ENCODE measurements at regions not wholly inside any gene's neighbourhood (a gene's known extent, or its start where the extent isn't known, plus 50 kb on each side); places are given as distances from the start of the nearest gene placed in this dataset.
A peak's percentile ranks its signal among the peaks of the same experiment; 100 is the strongest.

DNA sequence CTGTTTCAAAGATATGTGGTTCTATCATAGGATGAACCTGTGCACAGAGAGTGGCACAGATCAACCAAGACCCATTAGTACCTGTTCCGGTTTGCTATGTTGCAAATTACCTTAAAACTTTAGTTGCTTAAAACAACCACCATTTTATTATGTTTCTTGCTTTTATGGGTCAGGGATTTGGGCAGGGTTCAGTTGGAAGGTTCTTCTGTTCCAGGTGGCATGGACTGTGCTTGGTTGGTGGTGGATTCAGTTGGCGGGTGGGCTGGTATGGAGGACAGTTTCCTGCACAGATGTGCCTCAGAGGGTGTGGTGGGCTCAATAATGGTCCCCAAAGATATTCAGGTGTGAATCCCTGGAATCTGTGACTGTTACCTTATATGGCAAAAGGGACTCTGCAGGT is 166.3 kb downstream of the SLC35B3 start:
- Histone ChIP-seq H3K9ac (ENCODE audit: insufficient read depth in 1 of 2, low read length in 2 of 2) (no peak overlapping the region), H3K4me3 (no peak overlapping the region), H3K27me3 (ENCODE audit: control insufficient read depth in 3 of 3, insufficient read depth in 3 of 3, low read length in 2 of 3) (no peaks in the 10 kb centered on the region), H3K4me1 (ENCODE audit: control insufficient read depth in 5 of 5, insufficient read depth in 5 of 5, low read length in 5 of 5) (peaks cover 0 to 3% (median 0%) of the 10 kb centered on the region in 5 donors), H3K36me3 (ENCODE audit: control insufficient read depth in 4 of 4, insufficient read depth in 4 of 4, low read length in 4 of 4) (no peaks in the 10 kb centered on the region), H3K9me3 (ENCODE audit: control insufficient read depth in 4 of 4, insufficient read depth in 3 of 4, low read length in 3 of 4) (peaks cover 0 to 4% (median 3%) of the 10 kb centered on the region in 4 donors), H3K27ac (ENCODE audit: low read depth in 1 of 2, low read length in 1 of 2) (peak overlapping the region in 1 of 2 donors; percentile 38)
- 65 to 75% methylated on average over 2 of the region's 2 CpGs for WGBS, 2 donors
- no peak for DNase-seq
- ATAC-seq (ENCODE audit: insufficient read depth, low FRiP score): no peak
- TF ChIP-seq CTCF (IDR thresholded peaks at IDR 0.05; ENCODE audit: control extremely low read depth, extremely low read depth): no peak

DNA sequence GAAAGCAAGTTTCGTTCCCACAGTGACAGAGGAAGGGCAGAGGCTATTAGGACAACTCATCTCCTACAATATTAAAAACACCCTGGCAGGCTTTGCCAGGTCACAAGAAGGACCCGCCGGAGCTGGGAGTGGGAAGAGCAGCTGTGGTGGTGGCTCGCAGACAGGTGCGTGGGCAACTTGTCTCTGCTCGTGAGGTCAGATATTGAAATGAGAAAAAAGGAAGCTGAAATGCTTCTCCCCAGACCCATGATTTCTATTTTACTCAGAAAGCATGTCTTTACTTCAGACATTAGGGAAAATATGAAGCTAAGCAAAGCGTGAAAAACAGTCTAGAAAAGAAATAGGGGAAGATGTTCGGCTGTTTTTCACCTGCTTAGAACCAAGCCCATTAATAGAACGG is 166.3 kb upstream of the EEF1E1 start:
- no peak for ATAC-seq (ENCODE audit: insufficient read depth, low FRiP score)
- H3K4me1 ChIP-seq (ENCODE audit: control insufficient read depth in 5 of 5, insufficient read depth in 5 of 5, low read length in 5 of 5): peaks cover 0 to 3% (median 0%) of the 10 kb centered on the region in 5 donors
- DNase-seq: no peak
- 76 to 77% methylated on average over 9 of the region's 9 CpGs for WGBS, 2 donors
- H3K27ac ChIP-seq (ENCODE audit: low read depth in 1 of 2, low read length in 1 of 2): no peak overlapping the region
- no peak overlapping the region for H3K4me3 ChIP-seq
- no peaks in the 10 kb centered on the region for H3K27me3 ChIP-seq (ENCODE audit: control insufficient read depth in 3 of 3, insufficient read depth in 3 of 3, low read length in 2 of 3)
- H3K9me3 ChIP-seq (ENCODE audit: control insufficient read depth in 4 of 4, insufficient read depth in 3 of 4, low read length in 3 of 4): peaks cover 0 to 4% (median 3%) of the 10 kb centered on the region in 4 donors
- H3K36me3 ChIP-seq (ENCODE audit: control insufficient read depth in 4 of 4, insufficient read depth in 4 of 4, low read length in 4 of 4): no peaks in the 10 kb centered on the region
- no peak for TF ChIP-seq CTCF (IDR thresholded peaks at IDR 0.05; ENCODE audit: control extremely low read depth, extremely low read depth)
- H3K9ac ChIP-seq (ENCODE audit: insufficient read depth in 1 of 2, low read length in 2 of 2): no peak overlapping the region

DNA sequence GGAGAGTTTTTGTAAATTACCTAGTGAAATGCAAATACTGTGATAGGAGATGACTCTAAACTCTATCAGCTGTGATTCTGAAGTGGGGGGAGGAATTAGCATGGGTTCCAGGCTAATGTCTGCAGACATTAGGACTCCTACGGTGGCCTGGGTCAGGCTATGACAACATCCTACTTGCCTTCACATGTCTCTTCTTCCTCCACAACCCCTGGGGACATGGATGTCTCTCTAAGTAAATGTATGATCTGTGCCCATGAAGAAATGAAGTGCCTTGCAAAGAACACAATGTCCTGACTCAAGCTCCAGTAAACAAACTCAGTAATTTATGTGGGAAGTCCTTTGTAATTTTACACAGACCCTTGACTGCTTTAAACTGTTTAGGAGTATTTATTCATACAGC is 165.8 kb upstream of the EEF1E1 start:
- ATAC-seq (ENCODE audit: insufficient read depth, low FRiP score): no peak
- Histone ChIP-seq H3K36me3 (ENCODE audit: control insufficient read depth in 4 of 4, insufficient read depth in 4 of 4, low read length in 4 of 4) (no peaks in the 10 kb centered on the region), H3K4me1 (ENCODE audit: control insufficient read depth in 5 of 5, insufficient read depth in 5 of 5, low read length in 5 of 5) (peaks cover 0 to 3% (median 0%) of the 10 kb centered on the region in 5 donors), H3K9me3 (ENCODE audit: control insufficient read depth in 4 of 4, insufficient read depth in 3 of 4, low read length in 3 of 4) (peaks cover 0 to 4% (median 3%) of the 10 kb centered on the region in 4 donors), H3K9ac (ENCODE audit: insufficient read depth in 1 of 2, low read length in 2 of 2) (no peak overlapping the region), H3K27ac (ENCODE audit: low read depth in 1 of 2, low read length in 1 of 2) (no peak overlapping the region), H3K4me3 (no peak overlapping the region), H3K27me3 (ENCODE audit: control insufficient read depth in 3 of 3, insufficient read depth in 3 of 3, low read length in 2 of 3) (no peaks in the 10 kb centered on the region)
- WGBS, 2 donors: 59 to 78% methylated on average over 1 of the region's 1 CpG
- no peak for TF ChIP-seq CTCF (IDR thresholded peaks at IDR 0.05; ENCODE audit: control extremely low read depth, extremely low read depth)
- DNase-seq: peak in 2 of 3 donors; percentile 26 to 67

DNA sequence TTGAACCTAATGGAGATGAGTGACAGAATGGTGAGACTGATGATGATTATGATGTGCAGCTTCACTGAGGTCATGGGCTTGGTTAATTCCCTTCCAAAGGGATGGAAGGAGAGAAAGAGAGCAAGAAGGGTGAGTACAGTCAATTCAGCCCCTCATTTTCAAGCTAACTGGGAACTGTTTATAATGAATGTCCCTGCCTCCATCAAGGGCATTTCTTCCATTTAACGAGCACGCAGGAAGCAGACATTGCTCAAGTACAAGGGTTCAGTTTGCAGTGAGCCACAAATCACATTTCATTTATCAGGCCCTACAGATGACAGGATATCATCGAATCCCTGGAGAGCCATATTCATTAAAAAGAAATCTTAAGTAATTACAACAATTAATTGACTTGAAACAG is 158.3 kb upstream of the EEF1E1 start:
- WGBS, 2 donors: 69% methylated on average over 3 of the region's 3 CpGs
- ATAC-seq (ENCODE audit: insufficient read depth, low FRiP score): no peak

More for the DNA sequence above, 158.3 kb upstream of the EEF1E1 start:
- no peak for TF ChIP-seq CTCF (IDR thresholded peaks at IDR 0.05; ENCODE audit: control extremely low read depth, extremely low read depth)
- H3K4me3 ChIP-seq: no peak overlapping the region
- H3K9ac ChIP-seq (ENCODE audit: insufficient read depth in 1 of 2, low read length in 2 of 2): no peak overlapping the region
- peaks cover 0 to 2% (median 0%) of the 10 kb centered on the region in 5 donors for H3K4me1 ChIP-seq (ENCODE audit: control insufficient read depth in 5 of 5, insufficient read depth in 5 of 5, low read length in 5 of 5)
- no peak overlapping the region for H3K27ac ChIP-seq (ENCODE audit: low read depth in 1 of 2, low read length in 1 of 2)
- peak in 1 of 3 donors; percentile 21 for DNase-seq
- no peaks in the 10 kb centered on the region for H3K36me3 ChIP-seq (ENCODE audit: control insufficient read depth in 4 of 4, insufficient read depth in 4 of 4, low read length in 4 of 4)
- no peaks in the 10 kb centered on the region for H3K27me3 ChIP-seq (ENCODE audit: control insufficient read depth in 3 of 3, insufficient read depth in 3 of 3, low read length in 2 of 3)
- no peaks in the 10 kb centered on the region for H3K9me3 ChIP-seq (ENCODE audit: control insufficient read depth in 4 of 4, insufficient read depth in 3 of 4, low read length in 3 of 4)

All from lung (tissue), 11 donors.